ENCODE measurements at regions not wholly inside any gene's neighbourhood (a gene's known extent, or its start where the extent isn't known, plus 50 kb on each side); places are given as distances from the start of the nearest gene placed in this dataset.

GRCh38 chr3:163056874-163057497 is 1560.4 kb downstream of the OTOL1 start (continued):
- TF ChIP-seq HLTF (IDR thresholded peaks at IDR 0.05) = no peak
- TF ChIP-seq, protein P1, sequence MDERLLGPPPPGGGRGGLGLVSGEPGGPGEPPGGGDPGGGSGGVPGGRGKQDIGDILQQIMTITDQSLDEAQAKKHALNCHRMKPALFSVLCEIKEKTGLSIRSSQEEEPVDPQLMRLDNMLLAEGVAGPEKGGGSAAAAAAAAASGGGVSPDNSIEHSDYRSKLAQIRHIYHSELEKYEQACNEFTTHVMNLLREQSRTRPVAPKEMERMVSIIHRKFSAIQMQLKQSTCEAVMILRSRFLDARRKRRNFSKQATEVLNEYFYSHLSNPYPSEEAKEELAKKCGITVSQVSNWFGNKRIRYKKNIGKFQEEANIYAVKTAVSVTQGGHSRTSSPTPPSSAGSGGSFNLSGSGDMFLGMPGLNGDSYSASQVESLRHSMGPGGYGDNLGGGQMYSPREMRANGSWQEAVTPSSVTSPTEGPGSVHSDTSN (CRISPR knock-in tag; IDR thresholded peaks at IDR 0.05; ENCODE audit: low read depth) = no peak
- TF ChIP-seq, protein P1 (tag; conservative IDR thresholded peaks at IDR 0.05; ENCODE audit: low read depth) = no peak
- TF ChIP-seq CAMTA2 (CRISPR knock-in tag; conservative IDR thresholded peaks at IDR 0.05) = no peak
- TF ChIP-seq, protein P2, sequence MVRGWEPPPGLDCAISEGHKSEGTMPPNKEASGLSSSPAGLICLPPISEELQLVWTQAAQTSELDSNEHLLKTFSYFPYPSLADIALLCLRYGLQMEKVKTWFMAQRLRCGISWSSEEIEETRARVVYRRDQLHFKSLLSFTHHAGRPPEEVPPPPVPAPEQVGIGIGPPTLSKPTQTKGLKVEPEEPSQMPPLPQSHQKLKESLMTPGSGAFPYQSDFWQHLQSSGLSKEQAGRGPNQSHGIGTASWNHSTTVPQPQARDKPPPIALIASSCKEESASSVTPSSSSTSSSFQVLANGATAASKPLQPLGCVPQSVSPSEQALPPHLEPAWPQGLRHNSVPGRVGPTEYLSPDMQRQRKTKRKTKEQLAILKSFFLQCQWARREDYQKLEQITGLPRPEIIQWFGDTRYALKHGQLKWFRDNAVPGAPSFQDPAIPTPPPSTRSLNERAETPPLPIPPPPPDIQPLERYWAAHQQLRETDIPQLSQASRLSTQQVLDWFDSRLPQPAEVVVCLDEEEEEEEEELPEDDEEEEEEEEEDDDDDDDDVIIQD (CRISPR knock-in tag; IDR thresholded peaks at IDR 0.05) = no peak
- no peak for TF ChIP-seq RBM15 (IDR thresholded peaks at IDR 0.05; ENCODE audit: insufficient read depth, low read length)
- TF ChIP-seq CBFA2T3 (IDR thresholded peaks at IDR 0.05) = no peak
- no peak for TF ChIP-seq ZNF586 (CRISPR knock-in tag; conservative IDR thresholded peaks at IDR 0.05)
- no peak for TF ChIP-seq SREBF2 (CRISPR knock-in tag; IDR thresholded peaks at IDR 0.05)
- no peak for TF ChIP-seq STAT5A (IDR thresholded peaks at IDR 0.05; ENCODE audit: borderline replicate concordance, low read length)
- peak; percentile 16 to 50 (median 35); a peak in 3 of 6 replicates for TF ChIP-seq CTCF (IDR thresholded peaks at IDR 0.05 in 2 of 3, conservative IDR thresholded peaks at IDR 0.05 in 1 of 3; ENCODE audit: insufficient read depth in 2 of 3, low read depth in 1 of 3, low read length in 3 of 3)
- TF ChIP-seq MITF (IDR thresholded peaks at IDR 0.05) = no peak
- no peak for TF ChIP-seq SRSF1 (IDR thresholded peaks at IDR 0.05; ENCODE audit: low read depth, low read length)
